Keratinocyte (primary cell): ENCODE measurements at regions not wholly inside any gene's neighbourhood (a gene's known extent, or its start where the extent isn't known, plus 50 kb on each side); places are given as distances from the start of the nearest gene placed in this dataset.
"Not testable (repeated sequence)": the region's sequence is repeated elsewhere in the genome, so short reads cannot be mapped to it uniquely, and the experiment has no call there.

Experiments used
- EZH2 ChIP-seq: IDR thresholded peaks from one replicate; pipeline ENCODE4 v1.6.1; 2012; ENCODE audit warnings: inconsistent platforms, mild to moderate bottlenecking, low read length, moderate library complexity
- TF ChIP-seq, protein P1 (sequence below), 3 experiments: IDR thresholded peaks in 1 of 3; conservative IDR thresholded peaks in 1 of 3; optimal IDR thresholded peaks in 1 of 3; 2 replicates in 2 of 3; 3 replicates in 1 of 3; pipeline versions ENCODE3 to v1.5.1; 2011; ENCODE audit warnings: low read length in 3 of 3, mild to moderate bottlenecking in 3 of 3, moderate library complexity in 2 of 3, control low read depth in 1 of 3, inconsistent platforms in 1 of 3; ENCODE audit not compliant: insufficient read depth in 2 of 3; ENCODE audit errors: extremely low read depth in 1 of 3

DNA sequence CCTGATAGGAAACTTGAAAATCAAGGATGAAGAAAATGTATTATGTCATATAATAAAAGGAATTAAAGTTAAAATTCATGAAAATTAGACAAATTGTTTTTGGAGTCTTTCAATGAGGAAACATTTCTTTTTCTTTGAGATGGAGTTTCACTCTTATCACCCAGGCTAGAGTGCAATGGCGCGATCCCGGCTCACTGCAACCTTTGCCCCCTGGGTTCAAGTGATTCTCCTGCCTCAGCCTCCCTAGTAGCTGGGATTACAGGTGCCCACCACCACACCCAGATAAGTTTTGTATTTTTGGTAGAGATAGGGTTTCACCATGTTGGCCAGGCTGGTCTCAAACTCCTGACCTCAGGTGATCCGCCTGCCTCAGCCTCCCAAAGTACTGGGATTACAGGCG is 285.7 kb downstream of the CYRIA start:
- TF ChIP-seq, protein P1, sequence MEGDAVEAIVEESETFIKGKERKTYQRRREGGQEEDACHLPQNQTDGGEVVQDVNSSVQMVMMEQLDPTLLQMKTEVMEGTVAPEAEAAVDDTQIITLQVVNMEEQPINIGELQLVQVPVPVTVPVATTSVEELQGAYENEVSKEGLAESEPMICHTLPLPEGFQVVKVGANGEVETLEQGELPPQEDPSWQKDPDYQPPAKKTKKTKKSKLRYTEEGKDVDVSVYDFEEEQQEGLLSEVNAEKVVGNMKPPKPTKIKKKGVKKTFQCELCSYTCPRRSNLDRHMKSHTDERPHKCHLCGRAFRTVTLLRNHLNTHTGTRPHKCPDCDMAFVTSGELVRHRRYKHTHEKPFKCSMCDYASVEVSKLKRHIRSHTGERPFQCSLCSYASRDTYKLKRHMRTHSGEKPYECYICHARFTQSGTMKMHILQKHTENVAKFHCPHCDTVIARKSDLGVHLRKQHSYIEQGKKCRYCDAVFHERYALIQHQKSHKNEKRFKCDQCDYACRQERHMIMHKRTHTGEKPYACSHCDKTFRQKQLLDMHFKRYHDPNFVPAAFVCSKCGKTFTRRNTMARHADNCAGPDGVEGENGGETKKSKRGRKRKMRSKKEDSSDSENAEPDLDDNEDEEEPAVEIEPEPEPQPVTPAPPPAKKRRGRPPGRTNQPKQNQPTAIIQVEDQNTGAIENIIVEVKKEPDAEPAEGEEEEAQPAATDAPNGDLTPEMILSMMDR (optimal IDR thresholded peaks at IDR 0.05 in 1 of 3, IDR thresholded peaks at IDR 0.05 in 1 of 3, conservative IDR thresholded peaks at IDR 0.05 in 1 of 3; ENCODE audit: extremely low read depth in 1 of 3, insufficient read depth in 2 of 3, low read length in 3 of 3): not testable (repeated sequence)
- not testable (repeated sequence) for TF ChIP-seq EZH2
